Nephron (organoid): ENCODE measurements at regions not wholly inside any gene's neighbourhood (a gene's known extent, or its start where the extent isn't known, plus 50 kb on each side); places are given as distances from the start of the nearest gene placed in this dataset.

Experiments used
- H3K27ac Mint-ChIP-seq, 3 experiments: 2 replicates each; pipeline ENCODE4 v1.8.0; 2020; ENCODE audit warnings: mixed read lengths in 3 of 3, mild to moderate bottlenecking in 2 of 3, moderate library complexity in 1 of 3
- H3K27me3 Mint-ChIP-seq: 2 replicates; pipeline ENCODE4 v1.8.0; 2021; ENCODE audit warnings: low read depth, mild to moderate bottlenecking, moderate library complexity, mixed read lengths
- H3K36me3 Mint-ChIP-seq: 2 replicates; pipeline ENCODE4 v1.8.0; 2020; ENCODE audit warnings: low read depth, mixed read lengths
- H3K4me1 Mint-ChIP-seq: 2 replicates; pipeline ENCODE4 v1.8.0; 2020; ENCODE audit warnings: mixed read lengths
- H3K4me3 Mint-ChIP-seq, 3 experiments: 2 replicates each; pipeline ENCODE4 v1.8.0; 2020; ENCODE audit warnings: mild to moderate bottlenecking in 3 of 3, mixed read lengths in 3 of 3, moderate library complexity in 2 of 3
- H3K9me3 Mint-ChIP-seq: 2 replicates; pipeline ENCODE4 v1.8.0; 2020; ENCODE audit warnings: mixed read lengths
- CTCF ChIP-seq, 3 experiments: fragments of 200-600 bp; sonication (generic); IDR thresholded peaks; one replicate each; pipeline ENCODE4 v1.5.0; 2021; ENCODE audit warnings: antibody characterized with exemption in 3 of 3; ENCODE audit not compliant: unreplicated experiment in 3 of 3

- TF ChIP-seq CTCF (IDR thresholded peaks at IDR 0.05; ENCODE audit: unreplicated experiment in 3 of 3), result no peak
- no peak overlapping the region for H3K27ac Mint-ChIP-seq
- H3K4me3 Mint-ChIP-seq, result no peak overlapping the region
- H3K9me3 Mint-ChIP-seq, result no peaks in the 10 kb centered on the region
- no peaks in the 10 kb centered on the region for H3K36me3 Mint-ChIP-seq
- peaks cover 28% of the 10 kb centered on the region for H3K27me3 Mint-ChIP-seq
- no peaks in the 10 kb centered on the region for H3K4me1 Mint-ChIP-seq
Measured at GRCh38 chr5:2914022-2914661, 162.7 kb upstream of the IRX2 start.

- no peaks in the 10 kb centered on the region for H3K9me3 Mint-ChIP-seq
- H3K4me3 Mint-ChIP-seq, result no peak overlapping the region
- no peaks in the 10 kb centered on the region for H3K4me1 Mint-ChIP-seq
- H3K27ac Mint-ChIP-seq, result no peak overlapping the region
- H3K27me3 Mint-ChIP-seq, result peaks cover 21% of the 10 kb centered on the region
- TF ChIP-seq CTCF (IDR thresholded peaks at IDR 0.05; ENCODE audit: unreplicated experiment in 3 of 3), result no peak
- no peaks in the 10 kb centered on the region for H3K36me3 Mint-ChIP-seq
Measured at GRCh38 chr5:2913281-2913680, 161.8 kb upstream of the IRX2 start.

GRCh38 chr5:2912741-2913140, 161.3 kb upstream of the IRX2 start:
- Mint-ChIP-seq H3K36me3 (no peaks in the 10 kb centered on the region), H3K9me3 (no peaks in the 10 kb centered on the region), H3K27ac (no peak overlapping the region), H3K4me3 (no peak overlapping the region), H3K27me3 (peaks cover 17% of the 10 kb centered on the region), H3K4me1 (no peaks in the 10 kb centered on the region)
- no peak for TF ChIP-seq CTCF (IDR thresholded peaks at IDR 0.05; ENCODE audit: unreplicated experiment in 3 of 3)

GRCh38 chr5:2910401-2911175, 159.1 kb upstream of the IRX2 start:
- Mint-ChIP-seq H3K4me1 (no peaks in the 10 kb centered on the region), H3K36me3 (no peaks in the 10 kb centered on the region), H3K27ac (no peak overlapping the region), H3K9me3 (no peaks in the 10 kb centered on the region), H3K4me3 (no peak overlapping the region), H3K27me3 (peaks cover 11% of the 10 kb centered on the region)
- no peak for TF ChIP-seq CTCF (IDR thresholded peaks at IDR 0.05; ENCODE audit: unreplicated experiment in 3 of 3)

GRCh38 chr5:2909035-2909434, 157.6 kb upstream of the IRX2 start:
- Mint-ChIP-seq H3K36me3 (no peaks in the 10 kb centered on the region), H3K27me3 (peaks cover 3% of the 10 kb centered on the region), H3K4me1 (no peaks in the 10 kb centered on the region), H3K27ac (no peak overlapping the region), H3K9me3 (no peaks in the 10 kb centered on the region), H3K4me3 (no peak overlapping the region)
- no peak for TF ChIP-seq CTCF (IDR thresholded peaks at IDR 0.05; ENCODE audit: unreplicated experiment in 3 of 3)

GRCh38 chr5:2908086-2908485, 156.6 kb upstream of the IRX2 start:
- Mint-ChIP-seq H3K9me3 (no peaks in the 10 kb centered on the region), H3K27ac (no peak overlapping the region), H3K36me3 (no peaks in the 10 kb centered on the region), H3K4me3 (no peak overlapping the region), H3K27me3 (peaks cover 7% of the 10 kb centered on the region), H3K4me1 (no peaks in the 10 kb centered on the region)
- TF ChIP-seq CTCF (IDR thresholded peaks at IDR 0.05; ENCODE audit: unreplicated experiment in 3 of 3), result no peak
